ENCODE measurements at regions not wholly inside any gene's neighbourhood (a gene's known extent, or its start where the extent isn't known, plus 50 kb on each side); places are given as distances from the start of the nearest gene placed in this dataset.

DNA sequence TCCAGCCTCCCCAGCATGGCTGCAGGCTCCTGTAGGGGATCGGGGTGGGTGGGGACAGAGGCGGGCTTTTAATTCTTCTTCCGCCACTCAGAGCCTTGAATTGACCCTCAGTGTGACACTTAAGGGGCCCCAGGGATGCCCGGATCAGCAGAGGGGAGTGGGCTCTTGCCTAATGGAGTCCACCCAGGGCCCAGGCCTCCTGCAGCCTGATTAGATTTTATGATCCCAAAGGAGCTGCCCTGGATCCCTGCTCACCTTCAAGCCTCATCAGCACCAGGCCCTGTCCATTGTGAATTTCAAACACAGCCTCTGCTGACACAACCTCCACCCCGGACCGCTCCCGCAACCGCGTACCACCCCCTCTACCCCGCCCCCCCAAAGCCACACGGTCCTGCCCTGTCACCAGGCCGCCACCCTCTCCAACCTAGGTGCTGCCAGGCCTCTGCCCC is 214.1 kb upstream of the IER5L start:
- Histone ChIP-seq H3K36me3 (ENCODE audit: control insufficient read depth in 1 of 2, insufficient read depth in 2 of 2, low read depth in 1 of 2, low read length in 2 of 2) (no peaks in the 10 kb centered on the region), H2BK12ac (ENCODE audit: low read length in 2 of 2) (no peak overlapping the region), H3K14ac (ENCODE audit: low read length in 2 of 2) (no peak overlapping the region), H3K27ac (ENCODE audit: low read length, poor library complexity, severe bottlenecking) (no peak overlapping the region), H3K79me1 (replicated peaks; ENCODE audit: low read length, poor library complexity, severe bottlenecking) (no peaks in the 10 kb centered on the region), H4K91ac (ENCODE audit: low read length) (no peak overlapping the region), H3K9ac (ENCODE audit: low read length) (no peak overlapping the region), H3K4me1 (ENCODE audit: control insufficient read depth, insufficient read depth, low read depth, low read length) (no peaks in the 10 kb centered on the region), H2BK15ac (ENCODE audit: low read depth, poor library complexity, severe bottlenecking) (no peak overlapping the region), H2AFZ (ENCODE audit: low read depth, low read length) (no peak overlapping the region), H2BK120ac (ENCODE audit: low read depth, low read length) (no peak overlapping the region), H3K27me3 (ENCODE audit: control insufficient read depth in 1 of 2, insufficient read depth in 1 of 2, low read length in 2 of 2) (peaks cover 14 to 30% of the 10 kb centered on the region in 2 experiments), H3K18ac (ENCODE audit: low read depth in 1 of 2, low read length in 2 of 2) (no peak overlapping the region), H2BK5ac (ENCODE audit: low read depth, low read length, poor library complexity, severe bottlenecking) (no peak overlapping the region), H4K8ac (ENCODE audit: low read length) (no peak overlapping the region), H3K4ac (ENCODE audit: low read depth in 1 of 2, low read length in 2 of 2) (no peak overlapping the region), H3K4me2 (ENCODE audit: low read length, poor library complexity, severe bottlenecking) (no peak overlapping the region), H3K4me3 (ENCODE audit: insufficient read depth in 1 of 2, low read depth in 1 of 2, low read length in 2 of 2) (no peak overlapping the region), H2AK5ac (ENCODE audit: low read length, severe bottlenecking) (no peak overlapping the region), H3K9me3 (ENCODE audit: control insufficient read depth, low read length) (peaks cover 16% of the 10 kb centered on the region), H3K23ac (ENCODE audit: low read length in 2 of 2) (no peak overlapping the region)
- no peak for DNase-seq
- 56% methylated on average over 11 of the region's 12 CpGs for WGBS

DNA sequence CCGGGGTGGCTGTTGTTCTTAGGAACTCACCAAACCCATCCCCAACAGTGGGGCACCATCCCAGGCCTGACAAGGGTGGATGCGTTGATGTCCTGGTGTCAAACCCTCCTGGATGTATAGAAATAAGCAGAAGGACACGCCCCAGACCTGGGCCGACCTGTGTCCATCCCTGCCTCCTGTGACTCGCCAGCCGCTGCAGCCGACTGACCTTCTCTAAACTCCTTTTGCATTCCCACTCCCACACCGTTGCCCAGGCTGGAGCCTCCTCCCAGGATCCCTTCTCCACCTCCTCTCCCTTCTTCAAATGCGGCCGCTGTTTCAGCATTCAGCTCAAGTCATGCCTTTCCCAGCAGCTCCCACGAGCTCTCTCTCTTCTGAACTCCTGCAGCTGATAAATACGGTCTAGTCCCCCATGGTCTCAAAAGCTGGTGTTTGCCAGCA is 213.2 kb upstream of the IER5L start:
- H3K27me3 ChIP-seq (ENCODE audit: control insufficient read depth in 1 of 2, insufficient read depth in 1 of 2, low read length in 2 of 2): peaks cover 12 to 21% of the 10 kb centered on the region in 2 experiments
- H3K4me1 ChIP-seq (ENCODE audit: control insufficient read depth, insufficient read depth, low read depth, low read length): no peaks in the 10 kb centered on the region
- 87% methylated on average over 12 of the region's 12 CpGs for WGBS
- H3K14ac ChIP-seq (ENCODE audit: low read length in 2 of 2): no peak overlapping the region
- peaks cover 10% of the 10 kb centered on the region for H3K9me3 ChIP-seq (ENCODE audit: control insufficient read depth, low read length)
- H4K91ac ChIP-seq (ENCODE audit: low read length): peak overlapping the region; percentile 39
- no peak overlapping the region for H3K9ac ChIP-seq (ENCODE audit: low read length)
- no peak overlapping the region for H2BK15ac ChIP-seq (ENCODE audit: low read depth, poor library complexity, severe bottlenecking)
- no peak overlapping the region for H2AFZ ChIP-seq (ENCODE audit: low read depth, low read length)
- no peak overlapping the region for H3K18ac ChIP-seq (ENCODE audit: low read depth in 1 of 2, low read length in 2 of 2)
- no peak overlapping the region for H3K4ac ChIP-seq (ENCODE audit: low read depth in 1 of 2, low read length in 2 of 2)
- no peak overlapping the region for H2AK5ac ChIP-seq (ENCODE audit: low read length, severe bottlenecking)
- no peak overlapping the region for H2BK12ac ChIP-seq (ENCODE audit: low read length in 2 of 2)
- no peaks in the 10 kb centered on the region for H3K79me1 ChIP-seq (replicated peaks; ENCODE audit: low read length, poor library complexity, severe bottlenecking)
- H3K4me2 ChIP-seq (ENCODE audit: low read length, poor library complexity, severe bottlenecking): no peak overlapping the region
- H2BK5ac ChIP-seq (ENCODE audit: low read depth, low read length, poor library complexity, severe bottlenecking): no peak overlapping the region
- no peak overlapping the region for H3K23ac ChIP-seq (ENCODE audit: low read length in 2 of 2)
- no peak overlapping the region for H3K27ac ChIP-seq (ENCODE audit: low read length, poor library complexity, severe bottlenecking)
- H2BK120ac ChIP-seq (ENCODE audit: low read depth, low read length): no peak overlapping the region
- H4K8ac ChIP-seq (ENCODE audit: low read length): no peak overlapping the region
- H3K4me3 ChIP-seq (ENCODE audit: insufficient read depth in 1 of 2, low read depth in 1 of 2, low read length in 2 of 2): no peak overlapping the region
- DNase-seq: no peak
- H3K36me3 ChIP-seq (ENCODE audit: control insufficient read depth in 1 of 2, insufficient read depth in 2 of 2, low read depth in 1 of 2, low read length in 2 of 2): no peaks in the 10 kb centered on the region

DNA sequence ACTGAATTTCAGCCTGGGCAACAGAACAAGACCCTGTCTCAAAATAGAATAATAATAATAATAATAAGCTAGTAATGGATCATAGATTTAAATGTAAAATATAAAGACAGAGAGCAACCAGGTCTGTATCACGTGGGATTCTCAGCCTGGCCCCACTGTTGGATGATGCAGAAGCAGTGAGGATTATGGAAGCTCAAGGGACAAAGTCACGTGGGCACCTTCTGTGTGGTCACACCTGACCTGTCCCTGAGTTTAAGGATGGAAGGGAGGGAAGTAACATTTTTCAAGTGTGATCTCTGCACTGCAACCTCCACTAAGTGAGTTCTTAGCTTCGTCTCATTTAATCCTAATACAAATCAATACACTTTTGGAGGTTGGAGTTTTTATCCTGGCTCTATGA is 212.5 kb upstream of the IER5L start:
- no peak overlapping the region for H3K4me3 ChIP-seq (ENCODE audit: insufficient read depth in 1 of 2, low read depth in 1 of 2, low read length in 2 of 2)
- no peak overlapping the region for H2AK5ac ChIP-seq (ENCODE audit: low read length, severe bottlenecking)
- H3K4me2 ChIP-seq (ENCODE audit: low read length, poor library complexity, severe bottlenecking): no peak overlapping the region
- peaks cover 5 to 14% of the 10 kb centered on the region in 2 experiments for H3K27me3 ChIP-seq (ENCODE audit: control insufficient read depth in 1 of 2, insufficient read depth in 1 of 2, low read length in 2 of 2)
- no peaks in the 10 kb centered on the region for H3K4me1 ChIP-seq (ENCODE audit: control insufficient read depth, insufficient read depth, low read depth, low read length)
- no peak overlapping the region for H2BK12ac ChIP-seq (ENCODE audit: low read length in 2 of 2)
- no peak overlapping the region for H3K27ac ChIP-seq (ENCODE audit: low read length, poor library complexity, severe bottlenecking)
- no peak overlapping the region for H3K4ac ChIP-seq (ENCODE audit: low read depth in 1 of 2, low read length in 2 of 2)
- H3K23ac ChIP-seq (ENCODE audit: low read length in 2 of 2): no peak overlapping the region
- no peak overlapping the region for H4K91ac ChIP-seq (ENCODE audit: low read length)
- H3K79me1 ChIP-seq (replicated peaks; ENCODE audit: low read length, poor library complexity, severe bottlenecking): no peaks in the 10 kb centered on the region
- no peak overlapping the region for H3K14ac ChIP-seq (ENCODE audit: low read length in 2 of 2)
- no peak for DNase-seq
- H3K18ac ChIP-seq (ENCODE audit: low read depth in 1 of 2, low read length in 2 of 2): no peak overlapping the region
- H2BK120ac ChIP-seq (ENCODE audit: low read depth, low read length): no peak overlapping the region
- H3K36me3 ChIP-seq (ENCODE audit: control insufficient read depth in 1 of 2, insufficient read depth in 2 of 2, low read depth in 1 of 2, low read length in 2 of 2): no peaks in the 10 kb centered on the region
- H3K9ac ChIP-seq (ENCODE audit: low read length): no peak overlapping the region
- 75% methylated on average over 1 of the region's 3 CpGs for WGBS
- H2BK15ac ChIP-seq (ENCODE audit: low read depth, poor library complexity, severe bottlenecking): no peak overlapping the region
- no peak overlapping the region for H2BK5ac ChIP-seq (ENCODE audit: low read depth, low read length, poor library complexity, severe bottlenecking)
- no peak overlapping the region for H4K8ac ChIP-seq (ENCODE audit: low read length)
- no peak overlapping the region for H2AFZ ChIP-seq (ENCODE audit: low read depth, low read length)
- H3K9me3 ChIP-seq (ENCODE audit: control insufficient read depth, low read length): peaks cover 3% of the 10 kb centered on the region

GRCh38 chr9:129387822-129388221 is 209.8 kb upstream of the IER5L start:
- Histone ChIP-seq H4K91ac (ENCODE audit: low read length) (no peak overlapping the region), H3K27me3 (ENCODE audit: control insufficient read depth in 1 of 2, insufficient read depth in 1 of 2, low read length in 2 of 2) (no peaks in the 10 kb centered on the region), H4K8ac (ENCODE audit: low read length) (no peak overlapping the region), H3K27ac (ENCODE audit: low read length, poor library complexity, severe bottlenecking) (no peak overlapping the region), H3K9ac (ENCODE audit: low read length) (no peak overlapping the region), H3K23ac (ENCODE audit: low read length in 2 of 2) (no peak overlapping the region), H3K36me3 (ENCODE audit: control insufficient read depth in 1 of 2, insufficient read depth in 2 of 2, low read depth in 1 of 2, low read length in 2 of 2) (no peaks in the 10 kb centered on the region), H2BK5ac (ENCODE audit: low read depth, low read length, poor library complexity, severe bottlenecking) (no peak overlapping the region), H3K4me3 (ENCODE audit: insufficient read depth in 1 of 2, low read depth in 1 of 2, low read length in 2 of 2) (no peak overlapping the region), H3K18ac (ENCODE audit: low read depth in 1 of 2, low read length in 2 of 2) (no peak overlapping the region), H3K9me3 (ENCODE audit: control insufficient read depth, low read length) (no peaks in the 10 kb centered on the region), H2BK120ac (ENCODE audit: low read depth, low read length) (no peak overlapping the region), H3K4me1 (ENCODE audit: control insufficient read depth, insufficient read depth, low read depth, low read length) (peaks cover 10% of the 10 kb centered on the region), H3K4ac (ENCODE audit: low read depth in 1 of 2, low read length in 2 of 2) (no peak overlapping the region), H3K79me1 (replicated peaks; ENCODE audit: low read length, poor library complexity, severe bottlenecking) (no peaks in the 10 kb centered on the region), H2BK15ac (ENCODE audit: low read depth, poor library complexity, severe bottlenecking) (no peak overlapping the region), H2AFZ (ENCODE audit: low read depth, low read length) (no peak overlapping the region), H2BK12ac (ENCODE audit: low read length in 2 of 2) (no peak overlapping the region), H3K14ac (ENCODE audit: low read length in 2 of 2) (no peak overlapping the region), H2AK5ac (ENCODE audit: low read length, severe bottlenecking) (no peak overlapping the region), H3K4me2 (ENCODE audit: low read length, poor library complexity, severe bottlenecking) (no peak overlapping the region)
- DNase-seq: no peak
- 79% methylated on average over 2 of the region's 3 CpGs for WGBS

Data from mesenchymal stem cell (in vitro differentiated cells and primary cell).